ENCODE measurements at regions not wholly inside any gene's neighbourhood (a gene's known extent, or its start where the extent isn't known, plus 50 kb on each side); places are given as distances from the start of the nearest gene placed in this dataset.

- no peak overlapping the region for H2BK5ac ChIP-seq (ENCODE audit: insufficient read length, low read length)
- H2BK12ac ChIP-seq (ENCODE audit: insufficient read length, low read depth, low read length): no peak overlapping the region
- peaks cover 28% of the 10 kb centered on the region for H3K27me3 Mint-ChIP-seq (ENCODE audit: low read depth)
- H3K23me2 ChIP-seq (ENCODE audit: insufficient read length, low read depth, low read length, poor library complexity, severe bottlenecking): no peaks in the 10 kb centered on the region
- no peak overlapping the region for H4K8ac ChIP-seq (replicated peaks; ENCODE audit: insufficient read length, low read depth, low read length)
- H3K4me1 Mint-ChIP-seq: peaks cover 55 to 66% of the 10 kb centered on the region in 2 experiments
- H2AK5ac ChIP-seq (ENCODE audit: insufficient read length, low read length): no peak overlapping the region
- H2BK20ac ChIP-seq (ENCODE audit: low read depth, low read length, poor library complexity, severe bottlenecking): no peak overlapping the region
- H3K4me3 Mint-ChIP-seq: no peak overlapping the region
- H3K23ac ChIP-seq (ENCODE audit: insufficient read length, low read depth, low read length): no peak overlapping the region
- WGBS (ENCODE audit: extremely low coverage, insufficient read length, low lambda C conversion rate): no CpG with 5 or more reads among the region's 2 CpGs
- peaks cover 4% of the 10 kb centered on the region; the same call in 1 of the 2 replicates for H3K4me1 ChIP-seq (ENCODE audit: insufficient read depth, low read length)
- no peaks in the 10 kb centered on the region; a peak in 1 of 5 replicates for H3K9me3 Mint-ChIP-seq
- no peaks in the 10 kb centered on the region for H4K20me1 ChIP-seq (ENCODE audit: control insufficient read depth, insufficient read depth, insufficient read length)
- H3K9me3 ChIP-seq (ENCODE audit: control insufficient read depth, low read depth, low read length): no peaks in the 10 kb centered on the region
- no peak overlapping the region for H3K4me2 ChIP-seq (ENCODE audit: insufficient read depth, insufficient read length, low read length)
- H3K79me1 ChIP-seq (ENCODE audit: insufficient read depth, low read depth, low read length, poor library complexity, severe bottlenecking): no peaks in the 10 kb centered on the region
- no peak overlapping the region for H2BK120ac ChIP-seq (ENCODE audit: low read depth, low read length, poor library complexity, severe bottlenecking)
- DNase-seq: no peak
- H3K56ac ChIP-seq (ENCODE audit: insufficient read length, low read depth, low read length): no peak overlapping the region
- H3K9ac ChIP-seq (ENCODE audit: extremely low read depth, insufficient read length, low read length): no peak overlapping the region
- H2BK15ac ChIP-seq (ENCODE audit: low read depth, low read length): no peak overlapping the region
- no peaks in the 10 kb centered on the region for H3K27me3 ChIP-seq (ENCODE audit: insufficient read depth, low read length)
- no peak overlapping the region for H3T11ph ChIP-seq (ENCODE audit: low read length)
- TF ChIP-seq CTCF (conservative IDR thresholded peaks at IDR 0.05): no peak
- H2AFZ ChIP-seq (ENCODE audit: low read length): no peak overlapping the region
- H3K27ac Mint-ChIP-seq: peak overlapping the region in 1 of 3 experiments; percentile 82; a peak in 2 of 7 replicates
- H3K18ac ChIP-seq (ENCODE audit: insufficient read length, low read depth, low read length): no peak overlapping the region
- no peak overlapping the region for H3K27ac ChIP-seq (ENCODE audit: insufficient read length, low read depth, low read length)
- no peak overlapping the region for H4K5ac ChIP-seq (ENCODE audit: insufficient read length, low read depth, low read length)
- H3K14ac ChIP-seq (ENCODE audit: insufficient read depth, low read length): no peak overlapping the region
- H4K91ac ChIP-seq (ENCODE audit: insufficient read length, low read depth, low read length): no peak overlapping the region
- no peaks in the 10 kb centered on the region; the same call in 1 of the 2 replicates for H3K79me2 ChIP-seq (ENCODE audit: insufficient read depth, low read length)
- no peak overlapping the region for H3K4ac ChIP-seq (ENCODE audit: low read depth, low read length)
- H3K36me3 Mint-ChIP-seq (ENCODE audit: insufficient read depth in 1 of 3, low read depth in 3 of 3): no peaks in the 10 kb centered on the region
Observed at GRCh38 chr9:120078112-120078511, 501.9 kb downstream of the CDK5RAP2 start.

Data from H9 (cell line).